AG04450 (cell line): ENCODE measurements at regions not wholly inside any gene's neighbourhood (a gene's known extent, or its start where the extent isn't known, plus 50 kb on each side); places are given as distances from the start of the nearest gene placed in this dataset.
A peak's percentile ranks its signal among the peaks of the same experiment; 100 is the strongest.

Experiments
- CTCF ChIA-PET: fragments of 300-600, 350-600 bp; formaldehyde crosslinking; extraction: SDS; loops from one replicate; lab custom pipeline; 2022; ENCODE audit warnings: antibody characterized with exemption, inconsistent platforms; lab: Charles Lee
- POLR2A ChIA-PET: fragments of 350-600 bp; formaldehyde crosslinking; extraction: SDS; loops from one replicate; lab custom pipeline; 2021; ENCODE audit warnings: antibody characterized with exemption, inconsistent platforms; lab: Yijun Ruan, JAX
- DNase-seq: peaks from one replicate; pipeline ENCODE4 v3.0.0-alpha.2; 2011; ENCODE audit warnings: low read depth, low spot score
- H3K27ac ChIP-seq: one replicate; pipeline ENCODE4 v1.5.1; 2012; ENCODE audit warnings: low read depth, low read length, control low read depth
- H3K27me3 ChIP-seq: one replicate; pipeline ENCODE4 v1.6.0; 2012; ENCODE audit warnings: low read length; ENCODE audit not compliant: control insufficient read depth, insufficient read depth
- H3K4me3 ChIP-seq: 2 replicates; pipeline ENCODE4 v1.5.1; 2011; ENCODE audit warnings: mild to moderate bottlenecking, low read depth, low read length, control low read depth
- H3K9me3 ChIP-seq: 2 replicates; pipeline ENCODE4 v1.5.1; 2012; ENCODE audit warnings: low read length; ENCODE audit not compliant: control insufficient read depth, insufficient read depth
- TF ChIP-seq, protein P1 (sequence below): IDR thresholded peaks from 2 replicates; pipeline ENCODE4 v1.5.1; 2011; ENCODE audit warnings: low read depth, low read length, control low read depth, inconsistent platforms

DNA sequence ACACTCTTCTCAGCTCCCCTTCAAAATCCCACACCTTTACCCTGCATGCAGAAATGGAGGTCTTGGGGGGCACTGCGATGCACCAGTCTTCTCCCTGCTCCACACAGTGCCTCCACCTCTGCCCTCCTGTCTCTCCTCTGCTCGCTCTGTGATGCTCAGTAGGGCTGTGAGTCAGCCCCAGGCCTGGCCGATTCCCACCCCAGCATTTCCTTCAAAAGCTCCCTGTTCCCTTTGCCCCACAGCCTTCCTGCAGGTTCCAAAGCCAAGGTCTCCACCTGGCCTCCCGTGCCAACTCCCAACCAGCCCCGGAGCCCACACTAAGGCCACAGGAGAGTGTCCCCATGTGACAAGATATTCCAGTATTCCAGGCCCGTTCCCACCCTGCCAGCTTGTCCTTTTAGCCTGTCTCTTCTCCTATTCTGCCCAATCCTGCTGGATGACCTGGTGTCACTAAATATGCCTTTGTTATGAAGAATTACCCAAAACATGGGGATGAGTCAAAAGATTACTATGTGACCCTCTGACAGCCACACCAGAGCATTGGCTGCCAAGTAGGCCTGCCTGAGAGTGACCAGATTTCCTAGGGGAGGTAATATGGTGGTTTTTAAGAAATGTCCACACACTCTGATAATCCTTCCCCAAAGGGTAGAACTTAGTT is 118.9 kb upstream of the NXT1 start:
- no peak for DNase-seq
- CTCF ChIA-PET: interaction anchor here (1.0 to 1.2 kb wide), 2 partner anchors 14 to 181 kb away, joined by 3 read pairs; no protein-coding TSS in a partner anchor

DNA sequence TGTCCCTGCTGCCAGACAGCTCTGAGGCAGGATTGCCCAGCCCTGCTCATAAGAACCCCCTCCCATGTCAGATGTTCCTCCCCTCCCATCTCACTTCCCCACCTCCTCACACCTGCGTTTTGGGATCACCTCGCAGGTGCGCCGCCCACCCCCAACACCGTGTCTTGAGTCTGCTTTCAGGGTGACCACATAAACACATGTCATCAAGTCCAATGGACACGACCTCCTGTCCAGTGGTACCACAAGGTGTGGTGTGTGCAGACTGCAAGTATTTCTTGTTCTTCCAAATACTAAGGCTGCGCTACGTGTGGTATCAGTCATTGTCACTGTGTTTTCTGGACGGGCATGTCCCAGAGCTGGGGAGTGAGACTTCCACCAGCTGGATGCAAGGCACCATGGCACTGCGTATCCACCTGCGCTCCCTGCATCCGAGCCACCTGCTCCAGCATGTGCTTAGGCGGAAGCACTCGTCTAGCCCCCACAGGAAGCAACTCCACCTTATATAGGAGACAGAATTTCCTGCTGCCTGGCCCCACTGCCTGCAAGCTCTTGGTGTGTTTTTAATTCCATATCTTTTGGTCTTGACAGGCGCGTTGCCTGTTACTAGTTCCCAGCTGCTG is 119.7 kb upstream of the NXT1 start:
- POLR2A ChIA-PET: interaction anchor here (0.7 kb wide), 1 partner anchor 72 kb away, joined by 3 read pairs; no protein-coding TSS in a partner anchor
- no peak for DNase-seq
- H3K27ac ChIP-seq: no peak overlapping the region
- H3K4me3 ChIP-seq: no peak overlapping the region
- CTCF ChIA-PET: interaction anchor here (1.0 kb wide), 1 partner anchor 180 kb away, joined by 3 read pairs; no protein-coding TSS in a partner anchor
- TF ChIP-seq, protein P1, sequence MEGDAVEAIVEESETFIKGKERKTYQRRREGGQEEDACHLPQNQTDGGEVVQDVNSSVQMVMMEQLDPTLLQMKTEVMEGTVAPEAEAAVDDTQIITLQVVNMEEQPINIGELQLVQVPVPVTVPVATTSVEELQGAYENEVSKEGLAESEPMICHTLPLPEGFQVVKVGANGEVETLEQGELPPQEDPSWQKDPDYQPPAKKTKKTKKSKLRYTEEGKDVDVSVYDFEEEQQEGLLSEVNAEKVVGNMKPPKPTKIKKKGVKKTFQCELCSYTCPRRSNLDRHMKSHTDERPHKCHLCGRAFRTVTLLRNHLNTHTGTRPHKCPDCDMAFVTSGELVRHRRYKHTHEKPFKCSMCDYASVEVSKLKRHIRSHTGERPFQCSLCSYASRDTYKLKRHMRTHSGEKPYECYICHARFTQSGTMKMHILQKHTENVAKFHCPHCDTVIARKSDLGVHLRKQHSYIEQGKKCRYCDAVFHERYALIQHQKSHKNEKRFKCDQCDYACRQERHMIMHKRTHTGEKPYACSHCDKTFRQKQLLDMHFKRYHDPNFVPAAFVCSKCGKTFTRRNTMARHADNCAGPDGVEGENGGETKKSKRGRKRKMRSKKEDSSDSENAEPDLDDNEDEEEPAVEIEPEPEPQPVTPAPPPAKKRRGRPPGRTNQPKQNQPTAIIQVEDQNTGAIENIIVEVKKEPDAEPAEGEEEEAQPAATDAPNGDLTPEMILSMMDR: no peak
- H3K9me3 ChIP-seq: peaks cover 11% of the 10 kb centered on the region
- no peaks in the 10 kb centered on the region for H3K27me3 ChIP-seq

More for the DNA sequence above, 118.9 kb upstream of the NXT1 start:
- POLR2A ChIA-PET: interaction anchor here (0.7 kb wide), 1 partner anchor 73 kb away, joined by 3 read pairs; no protein-coding TSS in a partner anchor
- Histone ChIP-seq H3K9me3 (peaks cover 11% of the 10 kb centered on the region), H3K27ac (no peak overlapping the region), H3K4me3 (no peak overlapping the region), H3K27me3 (no peaks in the 10 kb centered on the region)
- TF ChIP-seq, protein P1: no peak

DNA sequence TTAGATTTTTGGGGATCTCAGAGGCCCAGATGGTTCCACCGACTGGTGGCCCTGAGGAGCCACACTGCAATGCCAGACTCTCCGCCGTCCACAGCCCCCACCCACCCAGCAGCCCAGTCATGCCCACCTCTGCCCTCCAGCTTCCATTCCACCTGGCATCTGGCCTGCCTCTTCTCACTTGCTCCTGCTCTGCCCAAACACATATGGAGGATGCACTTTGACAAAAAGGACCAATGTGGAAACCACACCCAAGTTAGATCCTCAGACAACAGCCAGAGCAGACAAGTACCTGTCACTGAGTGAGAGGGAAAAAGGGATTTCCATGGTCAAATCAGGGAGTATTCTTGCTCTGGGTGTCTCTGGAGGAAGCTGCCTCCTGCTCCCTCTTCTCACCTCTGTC is 120.6 kb upstream of the NXT1 start:
- Histone ChIP-seq H3K4me3 (no peak overlapping the region), H3K27ac (no peak overlapping the region), H3K27me3 (no peaks in the 10 kb centered on the region), H3K9me3 (peaks cover 6% of the 10 kb centered on the region)
- ChIA-PET CTCF (interaction anchor here (1.1 to 1.6 kb wide), 3 partner anchors 15 to 537 kb away, joined by 3 to 5 read pairs (median 3); no protein-coding TSS in a partner anchor), POLR2A (no interaction called here)
- no peak for DNase-seq
- TF ChIP-seq, protein P1: no peak

DNA sequence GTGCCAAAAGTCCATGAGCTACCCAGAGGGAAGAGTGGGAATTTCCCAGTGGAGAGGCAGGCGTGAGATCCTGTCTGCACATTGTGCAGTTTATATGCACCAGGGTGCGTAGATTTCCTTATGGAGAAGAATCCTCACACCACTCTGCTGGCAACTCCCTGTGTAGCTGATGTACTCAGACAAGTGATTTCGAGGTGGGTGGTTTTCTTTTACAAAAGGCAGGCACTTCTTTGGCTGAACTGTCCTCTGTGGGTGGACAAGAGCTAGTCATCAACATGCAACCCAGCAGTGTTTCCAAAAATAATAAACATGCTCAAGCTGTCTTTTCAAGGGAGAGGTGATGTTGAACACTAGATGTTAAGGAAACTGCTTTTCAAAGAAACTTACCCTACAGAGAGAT is 121.7 kb upstream of the NXT1 start:
- Histone ChIP-seq H3K4me3 (no peak overlapping the region), H3K27ac (no peak overlapping the region), H3K27me3 (no peaks in the 10 kb centered on the region), H3K9me3 (peaks cover 6% of the 10 kb centered on the region)
- peak; percentile 83 for DNase-seq
- POLR2A ChIA-PET: no interaction called here
- TF ChIP-seq, protein P1: no peak
- CTCF ChIA-PET: interaction anchor here (0.8 to 1.6 kb wide), 6 partner anchors 16 to 537 kb away, joined by 3 to 7 read pairs (median 4); no protein-coding TSS in a partner anchor

DNA sequence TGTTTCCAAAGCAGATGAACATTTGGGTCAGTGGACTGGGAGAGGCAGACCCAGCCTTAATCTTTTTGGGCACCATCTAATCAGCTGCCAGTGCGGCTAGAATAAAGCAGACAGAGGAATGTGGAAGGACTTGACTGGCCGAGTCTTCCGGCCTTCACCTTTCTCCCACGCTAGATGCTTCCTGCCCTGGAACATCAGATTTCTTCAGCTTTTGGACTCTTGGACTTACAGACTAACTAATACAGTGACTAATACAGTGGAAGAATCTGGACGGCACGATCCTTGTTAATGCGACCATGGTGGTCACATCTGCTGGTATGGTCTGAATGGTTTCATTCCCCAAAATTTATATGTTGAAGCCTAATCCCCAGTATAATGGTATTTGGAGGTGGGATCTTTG is 122.6 kb upstream of the NXT1 start:
- no peak overlapping the region for H3K4me3 ChIP-seq
- CTCF ChIA-PET: interaction anchor here (1.5 kb wide), 1 partner anchor 536 kb away, joined by 6 read pairs; no protein-coding TSS in a partner anchor
- H3K27me3 ChIP-seq: no peaks in the 10 kb centered on the region
- TF ChIP-seq, protein P1: no peak
- peaks cover 7% of the 10 kb centered on the region for H3K9me3 ChIP-seq
- no peak for DNase-seq
- POLR2A ChIA-PET: no interaction called here
- no peak overlapping the region for H3K27ac ChIP-seq
